WTC11 (cell line): ENCODE measurements at regions not wholly inside any gene's neighbourhood (a gene's known extent, or its start where the extent isn't known, plus 50 kb on each side); places are given as distances from the start of the nearest gene placed in this dataset.

ENCODE experiments used
- ATAC-seq: fragments of 200-7000 bp; cut with Tn5 transposase; 2 replicates; pipeline ENCODE4 v1.10.0; 2021; ENCODE audit warnings: mild to moderate bottlenecking, moderate library complexity
- CTCF ChIA-PET: fragments of 300-600 bp; sonication (Branson Sonifier 250); formaldehyde crosslinking; loops from one replicate; lab custom pipeline; 2021; ENCODE audit warnings: antibody characterized with exemption; lab: Charles Lee
- POLR2A ChIA-PET: fragments of 350-600 bp; sonication (Branson Sonifier 250); formaldehyde crosslinking; loops from one replicate; lab custom pipeline; 2021; ENCODE audit warnings: antibody characterized with exemption; lab: Charles Lee
- DNase-seq: peaks from one replicate; pipeline ENCODE4 v3.0.0; 2021; ENCODE audit warnings: low spot score
- H3K27ac Mint-ChIP-seq: 2 replicates; pipeline ENCODE4 v1.8.0; 2021; ENCODE audit warnings: mixed read lengths
- H3K27me3 Mint-ChIP-seq: 2 replicates; pipeline ENCODE4 v1.8.0; 2021; ENCODE audit warnings: low read depth, mild to moderate bottlenecking, moderate library complexity, mixed read lengths
- H3K36me3 Mint-ChIP-seq: 2 replicates; pipeline ENCODE4 v1.8.0; 2021; ENCODE audit warnings: mixed read lengths
- H3K4me1 Mint-ChIP-seq: 2 replicates; pipeline ENCODE4 v1.8.0; 2022; ENCODE audit warnings: mixed read lengths
- H3K4me3 Mint-ChIP-seq: 2 replicates; pipeline ENCODE4 v1.8.0; 2021; ENCODE audit warnings: mild to moderate bottlenecking, moderate library complexity, mixed read lengths
- H3K9me3 Mint-ChIP-seq: 2 replicates; pipeline ENCODE4 v1.8.0; 2021; ENCODE audit warnings: mixed read lengths
- ATF2 ChIP-seq: sonication (generic); formaldehyde crosslinking; IDR thresholded peaks from 2 replicates; pipeline ENCODE4 v1.8.1; 2022; ENCODE audit warnings: low read depth, missing genetic modification reagents, borderline replicate concordance
- E2F5 ChIP-seq: sonication (generic); formaldehyde crosslinking; IDR thresholded peaks from 2 replicates; pipeline ENCODE4 v1.8.1; 2022; ENCODE audit warnings: mild to moderate bottlenecking, moderate library complexity, missing genetic modification reagents
- EMX1 ChIP-seq: fragments of 250-450 bp; sonication (Bioruptor Pico); IDR thresholded peaks from 2 replicates; pipeline ENCODE4 v1.8.0; 2021; ENCODE audit warnings: mild to moderate bottlenecking
- ERG ChIP-seq: fragments of 250-450 bp; sonication (Bioruptor Pico); IDR thresholded peaks from 2 replicates; pipeline ENCODE4 v1.8.0; 2021; ENCODE audit warnings: mild to moderate bottlenecking
- FOXK1 ChIP-seq: sonication (generic); formaldehyde crosslinking; IDR thresholded peaks from 2 replicates; pipeline ENCODE4 v1.8.0; 2022; ENCODE audit warnings: mild to moderate bottlenecking, moderate library complexity, missing genetic modification reagents
- FOXP4 ChIP-seq: sonication (generic); formaldehyde crosslinking; IDR thresholded peaks from 2 replicates; pipeline ENCODE4 v1.8.0; 2022; ENCODE audit warnings: mild to moderate bottlenecking, missing genetic modification reagents
- HMGXB4 ChIP-seq: sonication (generic); formaldehyde crosslinking; IDR thresholded peaks from 2 replicates; pipeline ENCODE4 v1.8.1; 2023; ENCODE audit warnings: mild to moderate bottlenecking, moderate library complexity, missing genetic modification reagents
- MYBL2 ChIP-seq: sonication (generic); formaldehyde crosslinking; IDR thresholded peaks from 2 replicates; pipeline ENCODE4 v1.8.1; 2023; ENCODE audit warnings: mild to moderate bottlenecking, moderate library complexity, missing genetic modification reagents
- NFYB ChIP-seq: sonication (generic); formaldehyde crosslinking; conservative IDR thresholded peaks from 2 replicates; pipeline ENCODE4 v1.8.0; 2022; ENCODE audit warnings: low read depth, missing genetic modification reagents
- SMAD3 ChIP-seq: sonication (generic); formaldehyde crosslinking; IDR thresholded peaks from 2 replicates; pipeline ENCODE4 v1.8.0; 2022; ENCODE audit warnings: missing genetic modification reagents, mild to moderate bottlenecking, borderline replicate concordance
- TEAD4 ChIP-seq: sonication (generic); formaldehyde crosslinking; IDR thresholded peaks from 2 replicates; pipeline ENCODE4 v1.8.0; 2022; ENCODE audit warnings: mild to moderate bottlenecking, missing genetic modification reagents
- USF2 ChIP-seq: sonication (generic); formaldehyde crosslinking; IDR thresholded peaks from 2 replicates; pipeline ENCODE4 v1.8.1; 2023; ENCODE audit warnings: mild to moderate bottlenecking, missing genetic modification reagents, moderate library complexity
- ZBTB43 ChIP-seq: sonication (generic); formaldehyde crosslinking; IDR thresholded peaks from 2 replicates; pipeline ENCODE4 v1.8.1; 2023; ENCODE audit warnings: mild to moderate bottlenecking, missing genetic modification reagents
- ZNF121 ChIP-seq: sonication (generic); formaldehyde crosslinking; IDR thresholded peaks from 2 replicates; pipeline ENCODE4 v1.8.0; 2023; ENCODE audit warnings: missing genetic modification reagents
- ZNF671 ChIP-seq: fragments of 250-450 bp; sonication (Bioruptor Pico); IDR thresholded peaks from 2 replicates; pipeline ENCODE4 v1.8.0; 2021; ENCODE audit warnings: mild to moderate bottlenecking

GRCh38 chr21:38598413-38598812, 100.1 kb upstream of the ERG start:
- POLR2A ChIA-PET = no interaction called here
- CTCF ChIA-PET = no interaction called here
- H3K9me3 Mint-ChIP-seq = peaks cover 9% of the 10 kb centered on the region
- no peak overlapping the region for H3K4me3 Mint-ChIP-seq
- no peak for TF ChIP-seq FOXP4 (CRISPR knock-in tag)
- no peak for TF ChIP-seq FOXK1 (CRISPR knock-in tag)
- TF ChIP-seq HMGXB4 (CRISPR knock-in tag) = no peak
- TF ChIP-seq ZNF121 (CRISPR knock-in tag) = no peak
- TF ChIP-seq ZNF671 (CRISPR knock-in tag) = no peak
- no peak for TF ChIP-seq E2F5
- no peak for TF ChIP-seq TEAD4 (CRISPR knock-in tag)
- TF ChIP-seq SMAD3 (CRISPR knock-in tag) = no peak
- TF ChIP-seq, all 79 proteins: peak for 0
- DNase-seq (no peak), ATAC-seq (no peak)
- Mint-ChIP-seq H3K27ac (no peak overlapping the region), H3K4me1 (peaks cover 33% of the 10 kb centered on the region), H3K36me3 (0 out of 2 replicates have a peak, but pooled peaks cover 5% of the 10 kb centered on the region), H3K27me3 (peaks cover 3% of the 10 kb centered on the region; the same call in 1 of the 2 replicates)

GRCh38 chr21:38599381-38599975, 101.2 kb upstream of the ERG start:
- Mint-ChIP-seq H3K27ac (no peak overlapping the region), H3K4me1 (peaks cover 33% of the 10 kb centered on the region), H3K4me3 (no peak overlapping the region), H3K27me3 (peaks cover 3% of the 10 kb centered on the region; the same call in 1 of the 2 replicates), H3K9me3 (peaks cover 9% of the 10 kb centered on the region), H3K36me3 (0 out of 2 replicates have a peak, but pooled peaks cover 5% of the 10 kb centered on the region)
- CTCF ChIA-PET = interaction anchor here (0.5 to 0.6 kb wide), 2 partner anchors 1267 to 1627 kb away, joined by 3 read pairs; no protein-coding TSS in a partner anchor
- POLR2A ChIA-PET = no interaction called here
- TF ChIP-seq MYBL2 (CRISPR knock-in tag) (no peak), USF2 (CRISPR knock-in tag) (no peak), ZBTB43 (CRISPR knock-in tag) (no peak), E2F5 (no peak), EMX1 (CRISPR knock-in tag) (no peak)
- ATAC-seq (no peak), DNase-seq (no peak)

GRCh38 chr21:38600106-38600505, 101.8 kb upstream of the ERG start:
- Mint-ChIP-seq H3K4me1 (peaks cover 26% of the 10 kb centered on the region), H3K4me3 (no peak overlapping the region), H3K9me3 (peaks cover 4% of the 10 kb centered on the region), H3K27ac (no peak overlapping the region), H3K36me3 (0 out of 2 replicates have a peak, but pooled peaks cover 1% of the 10 kb centered on the region), H3K27me3 (no peaks in the 10 kb centered on the region)
- ATAC-seq (no peak), DNase-seq (no peak)
- no peak for TF ChIP-seq ERG (CRISPR knock-in tag)
- no peak for TF ChIP-seq ATF2
- TF ChIP-seq NFYB = no peak
- CTCF ChIA-PET = interaction anchor here (0.6 kb wide), 1 partner anchor 1267 kb away, joined by 3 read pairs; no protein-coding TSS in a partner anchor
- POLR2A ChIA-PET = no interaction called here
